NB4 (cell line): ENCODE measurements at regions not wholly inside any gene's neighbourhood (a gene's known extent, or its start where the extent isn't known, plus 50 kb on each side); places are given as distances from the start of the nearest gene placed in this dataset.

Source experiments
- POLR2A ChIP-seq: IDR thresholded peaks from 2 replicates; pipeline ENCODE4 v1.6.1; 2011; ENCODE audit warnings: mild to moderate bottlenecking; ENCODE audit not compliant: insufficient read length; ENCODE audit errors: extremely low read depth
- TF ChIP-seq, protein P1 (sequence below): IDR thresholded peaks from one replicate; pipeline ENCODE4 v1.5.1; 2012; ENCODE audit warnings: low read depth, low read length
- TF ChIP-seq, protein P2 (sequence below): IDR thresholded peaks from 2 replicates; pipeline ENCODE4 v1.6.1; 2011; ENCODE audit warnings: low read depth, low read length

DNA sequence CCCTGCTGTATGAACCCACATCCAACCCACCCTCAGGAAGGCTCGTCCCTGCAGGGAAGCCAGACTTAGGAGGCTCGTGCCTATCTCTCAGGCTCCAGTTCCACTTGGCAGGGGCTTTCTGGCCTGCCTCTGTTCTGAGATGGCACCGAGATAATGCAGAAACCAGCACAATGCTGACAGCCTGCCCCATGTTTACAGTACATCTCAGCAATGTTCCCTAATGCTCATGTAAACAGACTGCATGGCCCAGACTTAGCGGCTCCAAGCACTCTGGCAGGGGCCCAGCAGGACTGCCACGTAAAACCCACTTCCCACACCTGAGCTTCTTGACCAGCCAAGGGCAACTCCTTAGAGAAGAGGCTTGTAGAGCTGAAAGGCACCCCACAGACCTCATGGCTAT lies 499.5 kb upstream of the BRINP1 start:
- TF ChIP-seq, protein P1, sequence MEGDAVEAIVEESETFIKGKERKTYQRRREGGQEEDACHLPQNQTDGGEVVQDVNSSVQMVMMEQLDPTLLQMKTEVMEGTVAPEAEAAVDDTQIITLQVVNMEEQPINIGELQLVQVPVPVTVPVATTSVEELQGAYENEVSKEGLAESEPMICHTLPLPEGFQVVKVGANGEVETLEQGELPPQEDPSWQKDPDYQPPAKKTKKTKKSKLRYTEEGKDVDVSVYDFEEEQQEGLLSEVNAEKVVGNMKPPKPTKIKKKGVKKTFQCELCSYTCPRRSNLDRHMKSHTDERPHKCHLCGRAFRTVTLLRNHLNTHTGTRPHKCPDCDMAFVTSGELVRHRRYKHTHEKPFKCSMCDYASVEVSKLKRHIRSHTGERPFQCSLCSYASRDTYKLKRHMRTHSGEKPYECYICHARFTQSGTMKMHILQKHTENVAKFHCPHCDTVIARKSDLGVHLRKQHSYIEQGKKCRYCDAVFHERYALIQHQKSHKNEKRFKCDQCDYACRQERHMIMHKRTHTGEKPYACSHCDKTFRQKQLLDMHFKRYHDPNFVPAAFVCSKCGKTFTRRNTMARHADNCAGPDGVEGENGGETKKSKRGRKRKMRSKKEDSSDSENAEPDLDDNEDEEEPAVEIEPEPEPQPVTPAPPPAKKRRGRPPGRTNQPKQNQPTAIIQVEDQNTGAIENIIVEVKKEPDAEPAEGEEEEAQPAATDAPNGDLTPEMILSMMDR: no peak
- TF ChIP-seq, protein P2, sequence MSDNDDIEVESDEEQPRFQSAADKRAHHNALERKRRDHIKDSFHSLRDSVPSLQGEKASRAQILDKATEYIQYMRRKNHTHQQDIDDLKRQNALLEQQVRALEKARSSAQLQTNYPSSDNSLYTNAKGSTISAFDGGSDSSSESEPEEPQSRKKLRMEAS: no peak
- no peak for TF ChIP-seq POLR2A
